Myocyte (in vitro differentiated cells): ENCODE measurements at regions not wholly inside any gene's neighbourhood (a gene's known extent, or its start where the extent isn't known, plus 50 kb on each side); places are given as distances from the start of the nearest gene placed in this dataset.

Experiments used
- DNase-seq: peaks from one replicate; pipeline ENCODE4 v3.0.0-alpha.2; 2012; ENCODE audit warnings: low read depth

DNA sequence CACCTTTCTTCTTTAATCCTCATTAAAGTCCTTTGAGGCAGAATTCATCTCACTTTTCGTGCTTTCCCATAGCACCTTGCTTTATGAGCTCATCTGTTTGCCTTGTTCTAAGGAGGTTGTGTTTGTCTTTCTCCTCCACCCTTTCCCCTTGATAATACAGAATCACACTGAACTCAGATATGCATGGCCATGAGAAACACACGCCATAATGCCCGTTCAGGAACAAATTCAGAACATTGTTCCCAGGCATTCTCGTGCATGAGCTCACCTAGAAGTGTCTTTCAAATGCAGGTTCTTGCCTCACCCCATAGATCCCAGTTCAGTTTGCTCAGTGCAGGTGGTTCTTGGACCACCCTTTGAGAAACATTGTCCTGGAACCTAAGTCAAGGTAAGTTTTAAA lies 71.1 kb downstream of the TMEM114 start:
- no peak for DNase-seq

- no peak for DNase-seq
Measured at GRCh38 chr16:8517280-8517679, 73.0 kb downstream of the TMEM114 start.

- DNase-seq, result no peak
Measured at GRCh38 chr16:8516471-8516870, 73.8 kb downstream of the TMEM114 start.

DNA sequence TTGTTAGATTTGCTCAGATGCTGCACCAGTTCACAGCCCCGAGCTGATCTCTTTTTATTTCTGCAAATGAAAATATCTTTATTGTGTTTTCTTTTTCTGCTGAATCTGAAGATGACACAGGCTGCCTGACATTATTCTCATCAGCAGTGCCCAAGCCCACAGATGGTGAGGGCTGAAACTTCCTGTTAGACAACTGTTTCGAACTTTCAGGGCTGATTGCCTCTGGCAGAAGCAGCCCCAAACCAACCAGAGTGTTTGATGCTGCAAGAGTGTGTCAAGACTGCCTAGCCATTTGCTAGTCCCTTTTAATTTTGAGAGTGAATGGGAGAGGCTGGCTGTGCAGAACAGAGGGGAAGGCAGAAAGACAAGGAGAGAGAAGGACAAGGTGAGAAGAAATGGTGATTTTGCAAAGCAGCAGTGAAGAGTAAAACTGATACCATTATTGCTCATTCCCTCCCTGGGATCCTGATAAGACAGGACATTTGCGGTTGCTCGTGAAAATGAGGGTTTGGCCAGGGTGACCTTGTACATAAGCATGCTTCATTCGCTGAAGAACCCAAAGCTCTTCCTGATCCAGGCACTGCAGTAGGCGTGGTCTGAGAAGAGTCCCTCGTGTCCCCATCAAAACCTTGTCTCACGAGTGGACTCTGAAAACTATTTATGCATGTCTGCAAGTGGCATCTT lies 77.2 kb downstream of the TMEM114 start:
- DNase-seq, result no peak

DNA sequence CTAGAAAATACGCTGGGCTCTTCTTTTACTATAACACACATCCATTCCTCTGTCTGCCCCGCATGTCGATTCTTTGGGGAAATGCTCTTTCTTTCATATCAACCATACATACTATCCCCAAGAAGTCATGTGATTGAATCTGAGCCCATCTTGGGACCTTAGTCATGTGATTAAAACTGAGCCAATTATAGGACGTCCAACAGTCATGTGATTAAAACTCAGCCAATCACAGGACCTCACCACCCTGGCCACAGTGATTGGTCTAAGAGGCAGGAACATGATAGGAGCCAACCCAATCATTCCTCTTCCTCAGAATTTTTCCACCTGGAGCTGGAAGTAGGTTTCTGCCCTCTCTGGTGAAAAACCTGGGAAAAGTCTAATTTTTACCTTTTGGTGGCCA lies 78.8 kb downstream of the TMEM114 start:
- no peak for DNase-seq

DNA sequence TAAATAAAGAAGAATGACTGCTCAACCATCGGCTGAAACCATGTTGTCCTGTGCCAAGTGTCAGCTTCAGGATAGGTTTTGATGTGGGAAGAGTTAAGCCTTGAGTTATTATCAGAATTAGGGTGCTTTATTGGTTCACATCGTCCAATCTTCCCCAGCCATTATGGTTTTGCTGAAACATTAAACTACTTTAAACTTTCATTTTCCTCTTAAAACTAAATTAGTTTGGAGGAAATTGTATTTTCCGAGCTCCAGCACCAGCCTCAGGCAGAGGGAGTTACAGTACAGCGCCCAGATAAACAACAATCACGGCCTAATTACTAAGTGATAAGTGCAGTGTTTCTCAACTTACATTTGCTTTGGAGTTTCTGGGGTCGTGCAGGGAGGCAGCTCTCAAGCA lies 80.2 kb downstream of the TMEM114 start:
- no peak for DNase-seq

- no peak for DNase-seq
Measured at GRCh38 chr16:8505327-8505991, 84.9 kb downstream of the TMEM114 start.

DNA sequence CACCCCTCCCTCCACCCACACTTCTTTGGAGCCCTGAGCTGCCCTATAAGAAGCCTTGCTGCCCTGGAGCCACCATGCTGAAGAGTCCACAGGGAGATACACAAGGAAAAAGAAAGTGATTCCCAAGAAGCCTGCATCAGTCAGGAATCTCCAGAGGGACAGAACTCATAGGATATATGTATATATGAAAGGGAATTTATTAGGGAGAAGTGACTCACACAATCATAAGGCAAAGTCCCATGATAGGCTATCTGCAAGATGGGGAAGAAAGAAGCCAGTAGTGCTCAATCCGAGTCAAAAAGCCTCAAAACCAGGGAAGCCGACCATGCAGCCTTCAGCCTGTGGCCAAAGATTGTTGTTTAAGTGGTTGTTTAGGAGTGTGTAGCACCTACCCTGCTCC lies 87.9 kb downstream of the TMEM114 start:
- DNase-seq, result no peak

GRCh38 chr16:8500351-8500750 lies 90.0 kb downstream of the TMEM114 start:
- DNase-seq, result no peak

- no peak for DNase-seq
Measured at GRCh38 chr16:8496364-8496763, 93.9 kb downstream of the TMEM114 start.

- no peak for DNase-seq
Measured at GRCh38 chr16:8493972-8494371, 96.3 kb downstream of the TMEM114 start.

DNA sequence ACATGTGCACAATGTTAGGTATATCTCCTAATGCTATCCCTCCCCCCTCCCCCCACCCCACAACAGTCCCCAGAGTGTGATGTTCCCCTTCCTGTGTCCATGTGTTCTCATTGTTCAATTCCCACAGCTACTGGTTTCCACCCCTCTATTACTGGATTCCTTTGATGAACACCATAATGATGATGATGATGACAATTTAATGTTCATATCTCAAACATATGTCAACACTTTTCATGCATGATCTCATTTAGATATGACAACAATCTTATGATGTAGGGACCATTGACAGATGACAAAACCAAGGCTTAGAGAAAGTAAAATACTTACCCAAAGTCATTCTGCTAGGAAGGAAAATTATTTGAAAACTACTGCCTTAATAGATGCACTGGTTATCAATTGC lies 97.6 kb downstream of the TMEM114 start:
- DNase-seq, result no peak

GRCh38 chr16:8489580-8489979 lies 100.7 kb downstream of the TMEM114 start:
- no peak for DNase-seq

- no peak for DNase-seq
Measured at GRCh38 chr16:8486985-8487384, 103.3 kb downstream of the TMEM114 start.

DNA sequence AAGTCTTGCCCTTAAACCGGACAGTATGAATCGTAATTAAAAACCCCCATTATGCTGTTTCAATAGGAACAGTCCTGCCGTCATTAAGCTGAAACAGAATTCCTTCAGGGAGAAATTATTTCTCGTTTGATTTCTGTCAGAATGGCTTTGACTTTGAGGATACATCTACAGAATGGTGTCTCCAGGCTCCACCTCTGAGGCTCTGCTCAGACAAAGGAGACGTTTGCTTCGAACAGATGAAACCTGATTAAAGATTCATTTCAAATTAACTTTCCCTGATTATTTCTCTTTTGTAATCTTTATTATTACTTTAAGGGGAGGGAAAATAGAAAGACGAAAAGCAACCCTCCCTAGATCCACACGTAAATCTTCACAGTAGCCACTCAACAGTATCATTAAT lies 106.9 kb downstream of the TMEM114 start:
- no peak for DNase-seq

- no peak for DNase-seq
Measured at GRCh38 chr16:8481810-8482209, 108.5 kb downstream of the TMEM114 start.

DNA sequence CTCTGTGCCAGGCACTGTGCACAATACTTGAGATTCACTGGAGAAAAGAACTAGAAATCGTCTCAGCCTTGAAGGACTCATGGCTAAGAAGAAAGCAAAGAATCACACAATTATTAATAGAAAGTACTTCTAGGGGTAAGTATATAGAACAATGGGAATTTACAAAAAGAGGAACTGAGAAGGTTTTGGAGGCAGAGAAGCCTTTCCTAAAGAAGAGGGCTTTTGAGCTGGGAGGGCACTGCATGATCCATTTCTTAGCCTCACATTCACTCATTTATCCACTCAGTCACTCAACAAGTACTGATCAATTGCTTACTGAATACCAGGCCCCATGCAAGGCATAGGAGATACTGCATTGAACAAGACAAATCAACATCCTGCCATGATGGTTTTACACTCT lies 113.5 kb downstream of the TMEM114 start:
- DNase-seq, result no peak

GRCh38 chr16:8474587-8474986 lies 115.7 kb downstream of the TMEM114 start:
- DNase-seq, result no peak

DNA sequence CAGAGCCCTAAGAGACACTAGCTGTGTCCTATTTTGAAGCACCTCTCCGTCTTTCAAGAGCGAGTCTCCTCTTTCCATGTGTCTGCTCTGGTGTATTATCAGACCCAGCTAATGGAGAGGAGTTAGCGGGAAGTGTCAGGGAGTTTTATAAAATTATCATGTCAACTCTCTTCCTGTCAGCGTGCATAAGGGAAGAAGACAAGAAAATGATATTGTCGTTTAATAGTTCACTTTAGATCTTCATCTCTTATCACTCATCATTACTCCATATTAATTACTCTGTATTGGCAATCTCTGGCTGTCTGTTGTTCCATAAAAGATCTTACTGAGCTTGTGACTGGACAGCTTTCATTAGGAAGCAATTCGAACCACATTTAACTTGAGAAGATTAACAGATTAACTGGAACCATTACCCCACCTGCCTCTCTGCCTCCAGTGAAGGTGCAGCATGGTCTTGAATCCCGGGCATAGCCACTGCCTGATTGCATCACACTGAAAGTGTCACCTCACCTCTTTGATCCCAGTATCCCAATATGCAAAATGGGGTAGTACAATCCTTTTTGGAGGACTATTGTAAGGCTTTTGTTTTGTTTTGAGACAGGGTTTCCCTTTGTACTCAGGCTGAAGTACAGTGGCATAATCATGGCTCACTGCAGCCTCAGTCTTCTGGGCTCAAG lies 121.1 kb downstream of the TMEM114 start:
- DNase-seq, result no peak

GRCh38 chr16:8464979-8465378 lies 125.3 kb downstream of the TMEM114 start:
- no peak for DNase-seq

DNA sequence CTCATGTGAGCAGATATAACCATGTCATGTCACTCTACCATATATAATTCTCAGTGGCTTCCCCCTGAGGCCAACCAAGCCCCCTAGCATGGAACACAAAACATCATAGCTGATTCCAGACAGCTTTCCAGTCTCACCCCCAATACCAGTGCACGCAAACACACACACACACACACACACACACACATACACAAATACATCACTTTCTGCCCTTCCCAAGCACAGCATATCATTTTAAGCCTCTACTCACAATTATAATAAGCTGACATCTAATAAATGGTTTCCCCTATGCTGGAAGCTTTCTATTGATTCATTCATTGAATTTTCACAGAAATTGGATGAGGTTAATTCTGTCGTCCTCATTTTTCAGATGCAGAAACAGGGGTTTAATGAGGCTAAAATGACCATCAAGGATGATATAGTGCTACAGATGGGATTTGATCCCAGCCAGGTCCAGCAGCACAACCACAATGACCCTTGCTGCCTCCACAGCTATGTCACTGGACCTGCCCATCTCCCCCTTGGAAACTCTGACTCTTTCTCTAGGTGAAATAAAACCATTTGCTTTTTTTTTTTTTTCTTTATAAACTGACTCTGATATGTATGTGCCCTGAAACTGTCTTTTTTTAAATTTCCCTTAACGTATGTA lies 131.1 kb downstream of the TMEM114 start:
- no peak for DNase-seq

DNA sequence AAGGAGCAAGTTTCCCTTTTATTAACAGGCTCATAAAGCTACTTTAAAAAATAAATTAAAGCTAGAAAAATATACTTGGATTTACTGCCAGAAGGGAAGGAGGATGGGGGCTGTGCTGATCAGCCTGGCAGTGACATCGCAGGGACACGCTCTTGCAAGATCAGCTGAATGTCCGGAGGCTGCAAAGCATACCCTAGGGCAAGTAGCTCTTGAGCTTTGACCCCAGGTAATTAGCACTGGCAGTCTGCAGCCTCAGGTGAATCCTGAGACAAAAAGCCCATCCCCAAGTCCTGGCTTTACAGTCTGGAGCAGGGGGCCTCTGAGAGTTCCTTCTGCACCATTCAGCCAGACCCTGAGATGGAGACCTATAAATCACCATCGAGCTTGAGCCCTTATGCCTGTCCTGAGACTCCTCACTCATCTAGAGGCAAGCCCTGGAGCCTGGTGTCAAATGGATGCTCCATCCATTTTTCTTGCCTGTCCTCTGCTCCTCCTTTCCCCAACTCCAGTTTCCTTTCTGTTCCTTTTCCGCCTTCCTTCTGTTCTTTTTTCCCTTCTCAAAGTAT lies 131.7 kb downstream of the TMEM114 start:
- no peak for DNase-seq
